ENCODE measurements at regions not wholly inside any gene's neighbourhood (a gene's known extent, or its start where the extent isn't known, plus 50 kb on each side); places are given as distances from the start of the nearest gene placed in this dataset.

- peak; percentile 33 for DNase-seq (ENCODE audit: low read depth)
Observed at GRCh38 chr12:100741084-100741711, 53.4 kb upstream of the ANO4 start.

- no peak for DNase-seq (ENCODE audit: low read depth)
Observed at GRCh38 chr12:100743060-100743459, 51.5 kb upstream of the ANO4 start.
